ENCODE measurements at regions not wholly inside any gene's neighbourhood (a gene's known extent, or its start where the extent isn't known, plus 50 kb on each side); places are given as distances from the start of the nearest gene placed in this dataset.
"Not testable (repeated sequence)": the region's sequence is repeated elsewhere in the genome, so short reads cannot be mapped to it uniquely, and the experiment has no call there.

GRCh38 chr4:173752610-173753230 is 222.7 kb upstream of the HAND2 start:
- no peak overlapping the region for H3K27ac ChIP-seq
- peak; percentile 19 to 49 for DNase-seq (ENCODE audit: low read depth in 1 of 2, low spot score in 2 of 2)
- H3K27me3 ChIP-seq (replicated peaks) = no peaks in the 10 kb centered on the region
- no peaks in the 10 kb centered on the region for H3K9me3 ChIP-seq (replicated peaks)
- no peaks in the 10 kb centered on the region for H3K4me1 ChIP-seq (replicated peaks)
- H3K4me3 ChIP-seq = no peak overlapping the region
- no peaks in the 10 kb centered on the region for H3K36me3 ChIP-seq

GRCh38 chr4:173748353-173748752 is 218.3 kb upstream of the HAND2 start:
- H3K27me3 ChIP-seq (replicated peaks) = no peaks in the 10 kb centered on the region
- H3K36me3 ChIP-seq = no peaks in the 10 kb centered on the region
- no peak overlapping the region for H3K27ac ChIP-seq
- H3K4me1 ChIP-seq (replicated peaks) = no peaks in the 10 kb centered on the region
- H3K9me3 ChIP-seq (replicated peaks) = no peaks in the 10 kb centered on the region
- H3K4me3 ChIP-seq = no peak overlapping the region
- DNase-seq (ENCODE audit: low read depth in 1 of 2, low spot score in 2 of 2) = no peak

GRCh38 chr4:173747537-173748257 is 217.7 kb upstream of the HAND2 start:
- DNase-seq (ENCODE audit: low read depth in 1 of 2, low spot score in 2 of 2) = no peak
- H3K36me3 ChIP-seq = no peaks in the 10 kb centered on the region
- H3K27me3 ChIP-seq (replicated peaks) = no peaks in the 10 kb centered on the region
- H3K4me3 ChIP-seq = no peak overlapping the region
- no peak overlapping the region for H3K27ac ChIP-seq
- no peaks in the 10 kb centered on the region for H3K9me3 ChIP-seq (replicated peaks)
- no peaks in the 10 kb centered on the region for H3K4me1 ChIP-seq (replicated peaks)

GRCh38 chr4:173746424-173746823 is 216.4 kb upstream of the HAND2 start:
- no peaks in the 10 kb centered on the region for H3K36me3 ChIP-seq
- no peak for DNase-seq (ENCODE audit: low read depth in 1 of 2, low spot score in 2 of 2)
- H3K27ac ChIP-seq = no peak overlapping the region
- H3K4me1 ChIP-seq (replicated peaks) = no peaks in the 10 kb centered on the region
- H3K4me3 ChIP-seq = no peak overlapping the region
- H3K27me3 ChIP-seq (replicated peaks) = no peaks in the 10 kb centered on the region
- no peaks in the 10 kb centered on the region for H3K9me3 ChIP-seq (replicated peaks)

- no peaks in the 10 kb centered on the region for H3K4me1 ChIP-seq (replicated peaks)
- DNase-seq (ENCODE audit: low read depth in 1 of 2, low spot score in 2 of 2) = no peak
- H3K27ac ChIP-seq = no peak overlapping the region
- H3K9me3 ChIP-seq (replicated peaks) = no peaks in the 10 kb centered on the region
- no peaks in the 10 kb centered on the region for H3K27me3 ChIP-seq (replicated peaks)
- H3K36me3 ChIP-seq = no peaks in the 10 kb centered on the region
- H3K4me3 ChIP-seq = no peak overlapping the region
Observed at GRCh38 chr4:173745765-173746164, 215.7 kb upstream of the HAND2 start.

- Histone ChIP-seq H3K4me3 (no peak overlapping the region), H3K27ac (no peak overlapping the region), H3K36me3 (no peaks in the 10 kb centered on the region), H3K27me3 (replicated peaks) (0 out of 2 replicates have a peak, but pooled peaks cover 4% of the 10 kb centered on the region), H3K4me1 (replicated peaks) (no peaks in the 10 kb centered on the region), H3K9me3 (replicated peaks) (no peaks in the 10 kb centered on the region)
- DNase-seq (ENCODE audit: low read depth in 1 of 2, low spot score in 2 of 2) = no peak
Observed at GRCh38 chr4:173736840-173737239, 206.8 kb upstream of the HAND2 start.

- Histone ChIP-seq H3K27ac (no peak overlapping the region), H3K27me3 (replicated peaks) (0 out of 2 replicates have a peak, but pooled peaks cover 4% of the 10 kb centered on the region), H3K36me3 (no peaks in the 10 kb centered on the region), H3K9me3 (replicated peaks) (no peaks in the 10 kb centered on the region), H3K4me1 (replicated peaks) (no peaks in the 10 kb centered on the region), H3K4me3 (no peak overlapping the region)
- no peak for DNase-seq (ENCODE audit: low read depth in 1 of 2, low spot score in 2 of 2)
Observed at GRCh38 chr4:173735585-173735984, 205.6 kb upstream of the HAND2 start.

- H3K27me3 ChIP-seq (replicated peaks) = 0 out of 2 replicates have a peak, but pooled peaks cover 4% of the 10 kb centered on the region
- no peak overlapping the region for H3K4me3 ChIP-seq
- no peaks in the 10 kb centered on the region for H3K9me3 ChIP-seq (replicated peaks)
- no peaks in the 10 kb centered on the region for H3K36me3 ChIP-seq
- no peak overlapping the region for H3K27ac ChIP-seq
- DNase-seq (ENCODE audit: low read depth in 1 of 2, low spot score in 2 of 2) = no peak
- H3K4me1 ChIP-seq (replicated peaks) = no peaks in the 10 kb centered on the region
Observed at GRCh38 chr4:173735049-173735448, 205.0 kb upstream of the HAND2 start.

- no peaks in the 10 kb centered on the region for H3K4me1 ChIP-seq (replicated peaks)
- no peak overlapping the region for H3K27ac ChIP-seq
- H3K4me3 ChIP-seq = no peak overlapping the region
- H3K27me3 ChIP-seq (replicated peaks) = no peaks in the 10 kb centered on the region
- no peak for DNase-seq (ENCODE audit: low read depth in 1 of 2, low spot score in 2 of 2)
- no peaks in the 10 kb centered on the region for H3K36me3 ChIP-seq
- H3K9me3 ChIP-seq (replicated peaks) = no peaks in the 10 kb centered on the region
Observed at GRCh38 chr4:173731257-173731656, 201.2 kb upstream of the HAND2 start.

GRCh38 chr4:173722075-173722474 is 192.0 kb upstream of the HAND2 start:
- Histone ChIP-seq H3K27me3 (replicated peaks) (no peaks in the 10 kb centered on the region), H3K4me3 (no peak overlapping the region), H3K9me3 (replicated peaks) (no peaks in the 10 kb centered on the region), H3K27ac (no peak overlapping the region), H3K4me1 (replicated peaks) (no peaks in the 10 kb centered on the region), H3K36me3 (no peaks in the 10 kb centered on the region)
- no peak for DNase-seq (ENCODE audit: low read depth in 1 of 2, low spot score in 2 of 2)

- H3K9me3 ChIP-seq (replicated peaks); H3K4me3 ChIP-seq; DNase-seq (ENCODE audit: low read depth in 1 of 2, low spot score in 2 of 2): not testable (repeated sequence)
Observed at GRCh38 chr4:173718504-173718903, 188.5 kb upstream of the HAND2 start.

GRCh38 chr4:173717581-173717980 is 187.6 kb upstream of the HAND2 start:
- no peaks in the 10 kb centered on the region for H3K4me1 ChIP-seq (replicated peaks)
- no peaks in the 10 kb centered on the region for H3K27me3 ChIP-seq (replicated peaks)
- H3K36me3 ChIP-seq = no peaks in the 10 kb centered on the region
- H3K27ac ChIP-seq = no peak overlapping the region
- no peak for DNase-seq (ENCODE audit: low read depth in 1 of 2, low spot score in 2 of 2)
- H3K4me3 ChIP-seq = no peak overlapping the region
- H3K9me3 ChIP-seq (replicated peaks) = no peaks in the 10 kb centered on the region

More at GRCh38 chr4:173718504-173718903, 188.5 kb upstream of the HAND2 start:
- not testable (repeated sequence) for H3K36me3 ChIP-seq; H3K4me1 ChIP-seq (replicated peaks); H3K27me3 ChIP-seq (replicated peaks); H3K27ac ChIP-seq

- no peak overlapping the region for H3K27ac ChIP-seq
- H3K4me3 ChIP-seq = no peak overlapping the region
- no peaks in the 10 kb centered on the region for H3K36me3 ChIP-seq
- DNase-seq (ENCODE audit: low read depth in 1 of 2, low spot score in 2 of 2) = no peak
- H3K4me1 ChIP-seq (replicated peaks) = no peaks in the 10 kb centered on the region
- H3K9me3 ChIP-seq (replicated peaks) = no peaks in the 10 kb centered on the region
- H3K27me3 ChIP-seq (replicated peaks) = no peaks in the 10 kb centered on the region
Observed at GRCh38 chr4:173714456-173714855, 184.4 kb upstream of the HAND2 start.

- Histone ChIP-seq H3K27me3 (replicated peaks) (no peaks in the 10 kb centered on the region), H3K36me3 (no peaks in the 10 kb centered on the region), H3K27ac (no peak overlapping the region), H3K9me3 (replicated peaks) (no peaks in the 10 kb centered on the region), H3K4me1 (replicated peaks) (no peaks in the 10 kb centered on the region), H3K4me3 (no peak overlapping the region)
- DNase-seq (ENCODE audit: low read depth in 1 of 2, low spot score in 2 of 2) = no peak
Observed at GRCh38 chr4:173713026-173713425, 183.0 kb upstream of the HAND2 start.
